Hypothalamus (tissue), 51 donors: ENCODE measurements at regions not wholly inside any gene's neighbourhood (a gene's known extent, or its start where the extent isn't known, plus 50 kb on each side); places are given as distances from the start of the nearest gene placed in this dataset.

Experiments
- DNase-seq, 51 donors: peaks; one replicate each; lab custom pipeline; 2025; lab: John Stamatoyannopoulos, UW

DNA sequence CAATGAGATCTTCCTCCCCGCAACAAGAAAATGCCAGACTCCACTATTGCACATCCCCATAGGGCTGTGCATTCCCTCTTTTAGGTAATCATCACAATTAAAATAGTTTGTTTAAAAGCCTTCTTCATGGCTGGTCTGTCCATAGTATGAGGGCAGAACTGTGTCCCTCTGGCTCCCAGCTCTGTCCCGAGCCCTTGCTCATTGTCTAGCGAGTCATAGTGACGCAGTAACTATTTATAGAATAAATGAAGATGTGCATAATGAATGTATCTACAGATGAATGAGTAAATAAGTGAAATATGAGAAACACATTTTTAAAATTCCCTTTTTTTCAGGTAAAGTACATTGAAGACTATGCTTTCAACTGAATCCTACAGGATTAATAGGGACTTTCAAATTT lies 128.4 kb upstream of the TMC3 start:
- no peak for DNase-seq

DNA sequence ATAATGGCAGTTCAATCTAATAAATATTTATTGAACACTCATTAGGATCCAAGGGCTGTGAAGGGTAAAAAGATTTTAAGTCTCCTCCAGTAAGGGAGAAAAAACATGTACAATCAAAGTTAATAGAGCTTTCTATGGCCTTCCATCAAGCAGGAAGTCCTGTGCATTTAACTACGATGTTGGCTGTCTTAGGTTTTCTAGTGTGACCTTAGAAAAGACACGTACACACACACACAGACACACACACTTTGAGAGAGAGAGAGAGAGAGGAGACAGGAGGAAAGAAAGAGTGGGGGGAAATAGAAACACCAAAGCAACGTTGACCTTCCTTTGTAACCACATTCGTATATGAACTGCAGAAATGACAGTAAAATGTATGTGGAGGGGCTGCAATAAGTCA lies 126.1 kb upstream of the TMC3 start:
- DNase-seq, result no peak

GRCh38 chr15:81498294-81498693 lies 124.3 kb upstream of the TMC3 start:
- no peak for DNase-seq

- no peak for DNase-seq
These were observed 123.2 kb upstream of the TMC3 start for GRCh38 chr15:81497238-81497637.

- no peak for DNase-seq
These were observed 121.9 kb upstream of the TMC3 start for GRCh38 chr15:81495780-81496467.

- DNase-seq, result no peak
These were observed 119.1 kb upstream of the TMC3 start for GRCh38 chr15:81492969-81493645.

DNA sequence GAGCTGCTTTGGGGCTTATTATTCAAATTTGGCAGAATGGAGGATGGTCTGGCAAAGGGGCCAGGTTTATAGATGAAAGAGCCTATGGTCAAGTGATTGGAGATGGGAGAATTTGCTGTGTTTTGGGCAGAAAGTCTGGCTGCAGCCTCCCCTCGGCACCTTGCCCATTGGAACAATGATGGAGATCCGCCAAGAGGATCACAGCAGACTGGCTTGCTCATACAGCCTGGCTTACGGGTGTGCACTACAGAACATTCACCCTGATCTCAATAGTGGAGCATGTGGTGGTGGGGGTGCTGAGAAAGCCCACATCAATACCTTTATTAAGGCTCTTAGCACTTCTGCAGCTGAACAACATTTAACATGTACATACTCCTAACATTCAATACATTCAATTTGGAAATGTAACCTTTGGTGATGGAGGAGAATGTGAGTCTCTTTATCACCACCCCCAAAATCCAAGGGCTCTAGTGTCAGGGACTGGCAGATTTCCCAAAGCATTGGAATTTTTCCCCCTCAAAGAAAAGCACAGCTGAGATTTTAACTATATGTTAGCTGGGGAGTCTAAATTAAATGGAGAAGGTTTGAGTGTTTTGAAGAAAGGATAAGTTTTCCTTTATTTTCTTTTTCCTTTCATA lies 118.4 kb upstream of the TMC3 start:
- peak in 16 of 51 donors; percentile 2 to 55 (median 12) for DNase-seq

GRCh38 chr15:81491414-81492096 lies 117.5 kb upstream of the TMC3 start:
- DNase-seq, result no peak

GRCh38 chr15:81485806-81486205 lies 111.8 kb upstream of the TMC3 start:
- DNase-seq, result no peak

- no peak for DNase-seq
These were observed 110.3 kb upstream of the TMC3 start for GRCh38 chr15:81484086-81484955.

DNA sequence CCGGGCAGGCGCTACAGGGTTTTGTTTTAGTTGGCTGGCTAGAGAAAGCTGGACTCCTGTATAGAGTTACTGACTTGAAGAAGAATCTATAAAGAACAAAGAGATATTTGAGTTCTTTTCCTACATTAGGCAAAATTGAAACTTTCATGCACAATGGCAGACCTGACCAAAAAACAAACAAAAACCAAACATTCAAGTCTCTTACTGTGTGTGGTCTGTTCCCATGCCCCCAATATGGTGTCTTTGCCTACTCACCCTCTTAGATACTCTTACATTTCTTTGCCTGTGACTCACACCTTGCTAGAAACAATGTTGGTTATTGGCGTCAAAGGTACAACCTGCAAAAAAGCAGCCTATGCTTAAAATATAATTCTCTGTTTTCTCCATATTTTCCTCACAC lies 109.5 kb upstream of the TMC3 start:
- no peak for DNase-seq

- peak in 1 of 51 donors; percentile 1 for DNase-seq
These were observed 107.3 kb upstream of the TMC3 start for GRCh38 chr15:81481346-81481745.

DNA sequence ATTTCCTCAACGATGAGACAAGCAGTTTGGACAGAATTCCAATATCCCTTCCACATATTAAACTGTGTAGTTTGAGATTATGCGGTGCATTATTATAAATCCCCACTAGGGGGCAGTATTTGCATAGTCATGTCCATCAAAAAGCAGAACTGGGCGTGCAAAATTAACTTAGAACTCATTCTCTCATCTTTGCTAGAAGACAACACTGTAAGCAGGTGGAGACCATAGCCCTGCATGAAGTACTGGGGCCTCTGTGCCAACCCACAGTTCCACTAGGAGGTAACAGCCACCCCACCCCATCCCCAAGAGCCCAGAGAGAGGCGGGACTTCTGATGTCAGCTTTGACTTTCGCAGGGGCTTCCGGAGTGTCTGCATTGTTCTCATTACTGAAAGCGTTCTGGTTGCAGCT lies 106.6 kb upstream of the TMC3 start:
- peak in 16 of 51 donors; percentile 2 to 80 (median 14) for DNase-seq

DNA sequence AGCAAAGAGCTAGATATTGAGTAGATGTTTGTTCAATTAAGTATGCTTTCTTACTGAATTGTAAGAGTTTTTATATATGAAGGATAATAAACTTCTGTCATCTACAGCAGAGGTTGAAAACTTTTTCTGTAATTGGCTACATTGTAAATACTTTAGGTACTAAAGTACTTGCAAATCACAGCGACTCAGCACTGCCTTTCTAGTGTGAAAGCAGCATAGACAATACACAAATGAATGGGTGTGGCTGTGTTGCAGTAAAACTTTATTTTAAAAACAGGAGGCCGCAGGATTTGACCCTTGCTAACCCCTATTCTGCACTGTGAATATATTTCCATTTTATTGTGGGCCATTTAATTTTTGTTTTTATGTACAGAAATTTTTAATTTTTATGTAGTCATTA lies 104.3 kb upstream of the TMC3 start:
- no peak for DNase-seq

DNA sequence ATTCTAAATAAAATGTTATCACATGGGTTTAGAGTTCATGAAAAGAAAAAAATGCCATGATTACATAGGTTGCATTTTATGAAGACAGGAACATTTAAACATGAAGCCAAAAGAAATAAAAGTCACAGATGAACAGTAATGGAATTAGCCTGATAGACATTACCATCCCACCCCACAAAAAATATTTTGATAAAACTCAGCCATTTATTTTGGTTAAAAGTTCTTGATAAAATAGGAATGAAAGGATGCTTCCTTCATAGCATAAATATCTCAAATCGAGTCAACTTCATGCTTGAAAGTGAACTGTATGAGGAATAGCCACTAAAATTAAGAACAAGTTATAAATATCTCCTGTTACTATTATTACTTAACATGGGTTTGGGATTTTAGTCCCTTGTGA lies 101.9 kb upstream of the TMC3 start:
- DNase-seq, result no peak

DNA sequence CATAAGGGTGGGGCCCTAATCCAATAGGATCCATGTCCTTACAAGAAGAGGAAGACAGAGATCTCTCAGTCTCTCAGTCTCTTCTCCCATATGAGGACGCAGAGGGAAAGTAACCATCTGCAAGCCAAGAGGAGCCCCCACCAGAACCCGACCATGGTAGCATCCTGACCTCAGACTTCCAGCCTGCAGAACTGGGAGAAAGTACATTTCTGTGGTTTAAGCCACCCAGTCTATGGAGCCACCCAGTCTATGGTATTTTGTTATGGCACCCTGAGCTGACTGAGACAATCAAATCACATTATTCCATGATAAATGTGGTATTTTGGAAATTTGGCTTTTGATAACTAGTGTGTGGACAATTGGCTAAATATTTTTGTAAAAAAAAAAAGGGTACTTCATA lies 101.5 kb upstream of the TMC3 start:
- no peak for DNase-seq

DNA sequence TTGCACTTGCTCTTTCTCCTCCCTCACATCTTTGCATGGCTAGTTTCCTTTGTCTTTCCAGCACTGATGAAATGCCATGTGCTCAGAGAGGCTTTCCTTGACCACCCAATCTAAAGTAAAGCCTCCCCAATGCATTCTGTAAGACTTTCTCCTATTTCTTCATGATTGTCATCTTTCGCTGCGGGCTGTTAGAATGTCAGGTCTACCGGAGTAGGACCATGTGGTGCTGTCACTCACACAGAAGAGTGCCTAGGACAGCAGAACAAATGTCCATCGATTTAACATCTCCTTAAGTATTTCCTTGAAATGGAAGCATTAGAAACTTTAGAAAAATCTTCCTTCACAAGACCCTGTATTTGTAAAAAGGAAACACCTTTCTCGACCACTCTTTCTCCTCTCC lies 99.9 kb upstream of the TMC3 start:
- no peak for DNase-seq

DNA sequence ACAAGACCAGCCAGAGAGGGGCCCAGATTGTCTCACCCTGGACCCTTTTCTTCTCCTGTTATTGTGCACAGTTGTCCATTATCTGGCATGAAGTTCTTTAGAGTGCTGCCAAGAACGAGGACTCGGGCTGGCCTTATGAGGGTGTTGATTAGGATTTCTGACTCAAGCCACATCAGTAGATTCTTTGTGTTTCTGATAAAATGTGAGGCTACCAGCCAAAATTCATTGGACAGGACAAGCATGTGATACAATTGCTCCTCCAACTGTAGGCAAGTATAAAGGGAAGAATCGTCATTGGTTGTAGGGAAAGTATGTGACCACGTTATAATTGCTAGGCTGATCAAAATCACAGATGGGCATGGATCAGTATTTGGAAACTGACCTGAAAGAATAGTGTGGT lies 99.2 kb upstream of the TMC3 start:
- peak in 2 of 51 donors; percentile 4 to 26 for DNase-seq

DNA sequence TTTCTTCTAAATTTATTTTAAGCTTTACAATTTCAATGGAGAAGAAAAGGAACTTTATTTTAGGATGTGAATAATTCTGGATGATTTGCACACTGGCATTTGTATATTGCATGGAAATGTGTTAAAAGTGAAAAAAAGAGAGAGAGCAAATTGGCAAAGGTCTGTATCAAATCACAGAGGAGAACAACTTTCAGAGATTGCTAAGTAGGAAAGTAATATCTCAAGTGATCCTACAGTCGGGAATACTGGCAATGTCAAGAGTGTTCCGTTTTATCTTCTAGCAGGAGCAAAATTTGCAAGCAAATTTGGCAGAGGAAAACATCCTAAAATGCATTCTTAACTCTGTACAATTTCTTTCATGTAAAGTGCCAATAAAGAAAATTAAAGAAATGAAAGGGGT lies 97.1 kb upstream of the TMC3 start:
- DNase-seq, result no peak

- no peak for DNase-seq
These were observed 95.1 kb upstream of the TMC3 start for GRCh38 chr15:81469154-81469553.

DNA sequence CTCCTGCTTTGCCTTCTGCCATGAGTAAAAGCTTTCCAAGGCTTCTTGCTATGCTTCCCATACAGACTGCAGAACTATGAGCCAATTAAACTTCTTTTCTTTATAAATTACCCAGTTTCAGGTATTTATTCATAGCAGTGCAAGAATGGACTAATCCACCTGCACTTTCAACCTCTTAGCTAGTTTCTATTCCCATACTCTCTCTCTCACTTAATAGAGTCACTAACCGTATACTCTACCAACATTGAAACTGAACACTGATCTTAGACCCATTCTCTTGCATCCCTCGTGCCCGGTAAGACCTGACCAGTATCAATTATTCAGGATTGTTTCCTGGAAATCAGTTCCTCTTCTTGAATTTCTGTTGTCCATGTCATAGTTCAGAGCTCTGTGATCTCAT lies 92.7 kb upstream of the TMC3 start:
- no peak for DNase-seq
